ENCODE measurements at regions not wholly inside any gene's neighbourhood (a gene's known extent, or its start where the extent isn't known, plus 50 kb on each side); places are given as distances from the start of the nearest gene placed in this dataset.

GRCh38 chr4:60013464-60014184 lies 1186.5 kb upstream of the ADGRL3 start:
- Histone ChIP-seq H3K4me2 (ENCODE audit: insufficient read depth, insufficient read length, low read length) (no peak overlapping the region), H3K79me2 (ENCODE audit: insufficient read depth, low read length) (no peaks in the 10 kb centered on the region), H3K14ac (ENCODE audit: insufficient read depth, low read length) (no peak overlapping the region), H2AK5ac (ENCODE audit: insufficient read length, low read length) (no peak overlapping the region), H3K23ac (ENCODE audit: insufficient read length, low read depth, low read length) (no peak overlapping the region), H2AFZ (ENCODE audit: low read length) (no peak overlapping the region), H3K79me1 (ENCODE audit: insufficient read depth, low read depth, low read length, poor library complexity, severe bottlenecking) (no peaks in the 10 kb centered on the region), H3K9ac (ENCODE audit: extremely low read depth, insufficient read length, low read length) (no peak overlapping the region), H3K18ac (ENCODE audit: insufficient read length, low read depth, low read length) (no peak overlapping the region), H3K9me3 (ENCODE audit: control insufficient read depth, low read depth, low read length) (no peaks in the 10 kb centered on the region), H2BK5ac (ENCODE audit: insufficient read length, low read length) (no peak overlapping the region), H3K4ac (ENCODE audit: low read depth, low read length) (no peak overlapping the region), H4K91ac (ENCODE audit: insufficient read length, low read depth, low read length) (no peak overlapping the region), H2BK12ac (ENCODE audit: insufficient read length, low read depth, low read length) (no peak overlapping the region), H3K4me1 (ENCODE audit: insufficient read depth, low read length) (no peaks in the 10 kb centered on the region), H3K56ac (ENCODE audit: insufficient read length, low read depth, low read length) (no peak overlapping the region), H2BK20ac (ENCODE audit: low read depth, low read length, poor library complexity, severe bottlenecking) (no peak overlapping the region), H3K27ac (ENCODE audit: insufficient read length, low read depth, low read length) (no peak overlapping the region), H2BK15ac (ENCODE audit: low read depth, low read length) (no peak overlapping the region), H3T11ph (ENCODE audit: low read length) (no peak overlapping the region), H4K20me1 (ENCODE audit: control insufficient read depth, insufficient read depth, insufficient read length) (no peaks in the 10 kb centered on the region), H4K5ac (ENCODE audit: insufficient read length, low read depth, low read length) (no peak overlapping the region), H4K8ac (replicated peaks; ENCODE audit: insufficient read length, low read depth, low read length) (no peak overlapping the region), H3K23me2 (ENCODE audit: insufficient read length, low read depth, low read length, poor library complexity, severe bottlenecking) (no peaks in the 10 kb centered on the region), H3K27me3 (ENCODE audit: insufficient read depth, low read length) (no peaks in the 10 kb centered on the region), H2BK120ac (ENCODE audit: low read depth, low read length, poor library complexity, severe bottlenecking) (no peak overlapping the region)
- DNase-seq, result no peak
- Mint-ChIP-seq H3K9me3 (peaks cover 8 to 9% of the 10 kb centered on the region in 2 experiments; a peak in 4 of 5 replicates), H3K36me3 (ENCODE audit: insufficient read depth in 1 of 3, low read depth in 3 of 3) (peaks cover 0 to 4% (median 0%) of the 10 kb centered on the region in 3 experiments; a peak in 2 of 7 replicates), H3K27ac (no peak overlapping the region), H3K4me3 (no peak overlapping the region), H3K4me1 (no peaks in the 10 kb centered on the region), H3K27me3 (ENCODE audit: low read depth) (no peaks in the 10 kb centered on the region)
- WGBS (ENCODE audit: extremely low coverage, insufficient read length, low lambda C conversion rate), result no CpG with 5 or more reads among the region's 2 CpGs
- TF ChIP-seq, protein P1, sequence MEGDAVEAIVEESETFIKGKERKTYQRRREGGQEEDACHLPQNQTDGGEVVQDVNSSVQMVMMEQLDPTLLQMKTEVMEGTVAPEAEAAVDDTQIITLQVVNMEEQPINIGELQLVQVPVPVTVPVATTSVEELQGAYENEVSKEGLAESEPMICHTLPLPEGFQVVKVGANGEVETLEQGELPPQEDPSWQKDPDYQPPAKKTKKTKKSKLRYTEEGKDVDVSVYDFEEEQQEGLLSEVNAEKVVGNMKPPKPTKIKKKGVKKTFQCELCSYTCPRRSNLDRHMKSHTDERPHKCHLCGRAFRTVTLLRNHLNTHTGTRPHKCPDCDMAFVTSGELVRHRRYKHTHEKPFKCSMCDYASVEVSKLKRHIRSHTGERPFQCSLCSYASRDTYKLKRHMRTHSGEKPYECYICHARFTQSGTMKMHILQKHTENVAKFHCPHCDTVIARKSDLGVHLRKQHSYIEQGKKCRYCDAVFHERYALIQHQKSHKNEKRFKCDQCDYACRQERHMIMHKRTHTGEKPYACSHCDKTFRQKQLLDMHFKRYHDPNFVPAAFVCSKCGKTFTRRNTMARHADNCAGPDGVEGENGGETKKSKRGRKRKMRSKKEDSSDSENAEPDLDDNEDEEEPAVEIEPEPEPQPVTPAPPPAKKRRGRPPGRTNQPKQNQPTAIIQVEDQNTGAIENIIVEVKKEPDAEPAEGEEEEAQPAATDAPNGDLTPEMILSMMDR (conservative IDR thresholded peaks at IDR 0.05), result no peak

Data from H9 (cell line).